RPMI7951 (cell line): ENCODE measurements at regions not wholly inside any gene's neighbourhood (a gene's known extent, or its start where the extent isn't known, plus 50 kb on each side); places are given as distances from the start of the nearest gene placed in this dataset.

ENCODE experiments used
- DNase-seq: peaks from one replicate; pipeline ENCODE4 v3.0.0-alpha.2; 2012; ENCODE audit warnings: low read depth

DNA sequence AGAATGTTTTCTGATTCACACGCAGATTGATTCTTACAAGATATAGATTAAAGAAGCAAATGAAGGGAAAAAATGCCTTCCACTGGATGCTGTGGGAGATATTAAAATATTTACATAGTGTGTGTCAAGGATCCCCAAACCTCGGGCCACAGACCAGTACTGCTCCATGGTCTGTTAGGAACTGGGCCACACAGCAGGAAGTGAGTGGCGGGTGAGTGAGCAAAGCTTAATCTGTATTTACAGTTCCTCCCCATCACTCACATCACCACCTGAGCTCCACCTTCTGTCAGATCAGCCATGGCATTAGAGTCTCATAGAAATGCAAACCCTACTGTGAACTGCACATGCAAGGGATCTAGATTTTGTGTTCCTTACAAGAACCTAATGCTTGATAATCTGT is 552.6 kb upstream of the GOLIM4 start:
- no peak for DNase-seq

DNA sequence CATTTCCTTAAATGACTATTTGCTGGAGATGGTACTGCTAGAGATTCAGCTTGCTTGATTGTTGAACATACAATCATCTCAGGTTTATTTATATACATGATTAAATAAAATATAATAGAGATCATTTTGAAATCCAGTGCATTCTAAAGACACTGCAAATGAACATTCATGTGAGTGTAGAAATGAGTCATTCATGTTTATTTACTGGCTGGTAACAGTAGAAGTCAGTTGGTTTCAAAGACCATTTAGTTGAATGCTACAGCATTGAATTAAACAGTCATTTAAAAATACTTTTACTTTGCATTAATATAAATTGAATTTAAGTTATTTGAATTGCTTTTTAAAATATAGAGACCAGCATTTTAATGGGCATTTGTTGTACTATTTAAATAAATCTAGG is 551.9 kb upstream of the GOLIM4 start:
- no peak for DNase-seq

DNA sequence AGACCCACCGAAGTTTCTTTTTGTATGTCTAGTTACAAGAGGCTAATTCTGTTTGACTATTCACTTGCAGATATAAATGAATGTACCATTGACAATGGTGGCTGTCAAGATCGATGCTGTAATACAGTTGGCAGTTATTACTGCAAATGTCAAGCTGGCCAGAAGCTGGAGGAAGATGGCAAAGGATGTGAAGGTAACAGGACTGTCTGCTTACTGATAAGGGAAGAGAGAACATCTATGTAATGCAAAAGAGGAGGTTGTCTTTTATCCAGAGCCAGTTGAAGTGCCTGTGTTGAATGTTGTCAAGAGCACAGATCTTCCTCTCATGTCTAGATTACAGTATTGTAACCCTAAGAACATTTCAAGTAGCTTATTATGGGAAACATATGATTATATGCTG is 549.5 kb upstream of the GOLIM4 start:
- DNase-seq, result no peak

DNA sequence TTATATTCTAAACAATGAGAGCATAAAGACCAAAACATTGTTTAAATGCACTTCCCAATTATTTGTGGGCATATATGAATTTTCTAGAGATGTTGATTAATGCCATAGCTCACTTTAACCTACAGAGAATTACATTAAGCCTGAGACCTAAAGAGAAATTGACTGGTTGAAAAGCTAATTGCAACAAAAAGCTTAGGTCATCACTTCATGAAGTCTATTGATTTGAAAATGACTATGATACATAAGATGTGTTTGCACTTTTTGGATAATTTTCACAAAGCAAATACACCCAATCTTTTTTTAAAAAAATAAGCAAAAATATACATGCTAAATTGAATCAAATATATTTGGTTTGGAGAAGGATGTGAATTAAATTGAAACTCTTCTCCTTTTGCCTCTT is 532.8 kb upstream of the GOLIM4 start:
- DNase-seq, result no peak

DNA sequence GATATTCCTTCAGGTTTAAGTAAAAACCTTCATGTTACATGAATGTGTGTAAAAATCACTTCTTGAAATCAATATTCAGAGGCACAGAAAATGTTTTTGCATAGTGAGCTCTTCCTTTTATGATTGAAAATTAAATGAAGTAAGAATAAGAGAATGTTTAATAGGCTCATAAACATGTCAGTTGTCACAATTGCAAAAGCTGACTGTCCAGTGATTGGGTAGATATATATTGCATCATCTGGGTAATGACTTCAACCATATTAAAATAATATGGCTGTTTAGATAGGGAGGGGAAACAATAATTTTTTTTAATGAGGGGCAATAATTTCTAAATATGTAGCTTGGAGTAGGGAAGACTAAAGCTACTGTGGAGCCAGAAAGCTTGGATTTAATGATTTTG is 529.8 kb upstream of the GOLIM4 start:
- DNase-seq, result no peak

DNA sequence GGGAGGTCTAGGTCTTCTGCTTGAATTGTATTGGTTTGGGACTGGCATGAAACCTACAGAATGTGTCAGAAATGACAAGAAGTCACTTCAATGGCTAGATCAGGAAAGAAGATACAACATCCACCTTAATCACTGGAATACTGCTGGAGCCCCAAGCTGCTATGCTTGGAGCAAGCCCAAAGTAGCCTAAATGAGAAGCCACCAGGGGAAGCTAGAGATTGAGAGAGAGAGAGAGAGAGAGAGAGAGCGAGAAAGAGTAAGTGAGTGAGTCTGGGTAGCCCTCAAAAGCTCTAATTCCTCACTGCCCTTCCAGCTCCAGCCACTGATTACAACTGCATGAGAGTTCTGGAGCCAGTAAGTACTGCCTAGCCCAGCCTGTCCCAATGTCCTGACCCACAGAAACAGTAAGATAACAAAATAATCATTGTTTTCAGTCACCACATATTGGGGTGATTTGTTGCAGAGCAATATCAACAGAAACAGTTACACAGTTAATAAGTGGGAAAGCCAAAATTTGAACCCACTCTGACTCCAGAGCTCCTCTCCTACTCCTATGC is 529.2 kb upstream of the GOLIM4 start:
- no peak for DNase-seq

DNA sequence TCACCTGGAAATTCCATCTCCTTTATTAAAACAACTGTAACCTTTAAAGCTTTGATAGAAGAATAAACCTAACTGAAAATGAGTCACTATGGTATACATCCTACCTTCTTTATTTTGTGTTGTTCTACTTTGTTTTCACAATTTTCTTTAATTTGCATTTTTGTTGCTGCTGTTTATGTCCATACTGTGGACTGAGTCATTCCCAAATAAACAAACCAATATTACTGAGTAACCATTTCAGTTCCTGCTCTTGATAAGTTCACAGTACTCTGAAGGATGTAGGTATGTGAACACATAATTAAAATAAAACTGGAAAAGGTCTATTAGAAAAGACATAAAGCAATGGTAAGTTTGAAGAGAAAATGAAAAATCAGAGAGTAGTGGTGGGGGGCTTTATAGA is 528.5 kb upstream of the GOLIM4 start:
- DNase-seq, result no peak

DNA sequence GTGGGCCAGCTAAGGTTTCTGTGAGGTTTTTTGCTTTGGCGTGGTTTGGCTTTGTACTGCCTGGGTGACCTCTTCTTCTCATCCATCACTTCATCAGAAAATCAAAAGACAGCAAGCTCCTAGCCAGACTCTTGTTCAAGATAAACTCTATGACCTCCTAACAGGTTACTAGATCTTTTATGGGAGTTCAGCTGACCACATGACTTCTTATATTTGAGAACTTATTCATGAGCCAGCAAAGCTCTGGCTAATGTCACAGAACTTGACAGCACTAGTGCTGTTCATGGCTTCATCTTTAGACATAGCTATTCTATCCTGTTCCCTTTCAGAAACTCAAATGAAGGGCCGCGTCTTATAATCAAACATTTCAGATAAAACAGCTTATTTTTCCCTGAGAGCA is 527.1 kb upstream of the GOLIM4 start:
- no peak for DNase-seq

DNA sequence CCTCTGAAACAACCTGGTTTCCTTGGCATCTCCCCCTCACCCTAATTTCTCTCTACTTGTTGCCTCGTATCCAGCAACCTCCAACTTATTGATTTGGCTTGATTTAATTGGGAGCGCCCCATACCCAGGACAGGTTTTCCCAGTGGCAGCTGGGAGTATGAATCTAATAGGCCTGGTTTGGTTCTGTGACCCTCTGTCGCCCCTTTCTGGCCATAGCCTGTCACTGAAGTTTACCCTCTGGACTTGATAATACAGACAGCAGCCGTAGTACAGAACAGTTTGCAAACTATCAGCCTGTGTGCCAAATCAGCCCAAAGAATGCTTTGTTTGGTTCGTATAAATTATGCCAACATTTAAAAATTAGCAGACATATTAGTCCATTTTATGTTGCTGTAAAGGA is 525.1 kb upstream of the GOLIM4 start:
- DNase-seq, result no peak

DNA sequence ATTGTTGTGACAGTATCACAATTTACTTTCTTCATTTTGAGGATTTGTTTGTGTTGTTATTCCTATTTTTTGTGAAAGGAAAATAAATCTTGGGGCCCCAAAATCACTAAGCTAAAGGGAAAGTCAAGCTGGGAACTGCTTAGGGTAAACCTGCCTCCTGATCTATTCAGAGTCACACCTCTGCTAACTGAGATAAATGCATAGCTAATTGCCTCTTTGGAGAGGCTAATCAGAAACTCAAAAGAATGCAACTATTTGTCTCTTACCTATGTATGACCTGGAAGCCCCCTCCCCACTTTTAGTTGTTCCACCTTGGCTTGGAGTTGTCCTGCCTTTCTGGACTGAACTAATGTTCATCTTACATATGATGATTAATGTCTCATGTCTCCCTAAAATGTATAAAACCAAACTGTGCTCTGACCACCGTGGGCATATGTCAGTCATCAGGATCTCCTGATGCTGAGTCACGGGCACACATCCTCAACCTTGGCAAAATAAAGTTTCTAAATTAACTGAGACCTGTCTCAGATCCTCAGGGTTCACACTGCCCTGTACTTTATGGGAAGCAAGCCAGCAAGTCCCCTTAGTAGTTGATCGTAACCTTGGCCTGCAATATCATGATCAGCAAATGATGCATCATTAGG is 523.2 kb upstream of the GOLIM4 start:
- no peak for DNase-seq

DNA sequence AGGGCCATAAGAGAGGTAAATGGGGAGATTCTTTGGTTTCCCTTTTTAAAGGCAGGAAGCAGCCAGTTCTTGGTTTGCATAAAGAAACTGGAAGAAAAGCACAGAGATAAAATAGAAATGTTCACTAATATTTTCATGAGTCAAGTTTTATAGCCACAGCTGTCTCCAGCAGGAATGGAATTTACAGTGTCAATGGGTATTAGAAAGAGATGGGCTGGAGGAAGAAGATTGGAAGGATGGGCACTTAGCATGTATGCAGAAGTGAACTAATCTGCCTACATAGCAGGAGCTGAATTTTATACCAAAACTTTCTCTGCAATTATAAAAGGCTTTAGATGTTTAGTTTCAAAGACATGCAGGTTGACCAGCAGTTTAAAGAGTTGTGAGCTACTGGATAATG is 521.9 kb upstream of the GOLIM4 start:
- DNase-seq, result no peak

DNA sequence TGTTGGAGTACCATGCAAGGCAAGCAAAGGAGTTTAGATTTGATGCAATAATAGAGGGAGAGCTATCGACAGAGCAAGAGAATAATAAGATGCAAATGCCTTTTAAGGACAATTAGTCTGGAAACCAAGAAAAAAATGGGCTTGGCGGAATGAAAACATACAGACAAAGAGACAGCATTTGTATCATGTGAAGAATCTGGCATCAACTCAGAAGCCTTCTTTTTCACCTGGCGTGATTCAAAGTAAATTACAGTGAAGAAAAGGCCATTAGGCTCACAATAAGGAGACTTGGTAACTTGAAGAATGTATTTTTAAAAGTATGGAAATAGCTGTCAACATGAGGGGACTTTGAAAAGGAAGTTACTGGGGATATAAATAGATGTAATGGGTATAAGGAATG is 521.2 kb upstream of the GOLIM4 start:
- DNase-seq, result no peak

DNA sequence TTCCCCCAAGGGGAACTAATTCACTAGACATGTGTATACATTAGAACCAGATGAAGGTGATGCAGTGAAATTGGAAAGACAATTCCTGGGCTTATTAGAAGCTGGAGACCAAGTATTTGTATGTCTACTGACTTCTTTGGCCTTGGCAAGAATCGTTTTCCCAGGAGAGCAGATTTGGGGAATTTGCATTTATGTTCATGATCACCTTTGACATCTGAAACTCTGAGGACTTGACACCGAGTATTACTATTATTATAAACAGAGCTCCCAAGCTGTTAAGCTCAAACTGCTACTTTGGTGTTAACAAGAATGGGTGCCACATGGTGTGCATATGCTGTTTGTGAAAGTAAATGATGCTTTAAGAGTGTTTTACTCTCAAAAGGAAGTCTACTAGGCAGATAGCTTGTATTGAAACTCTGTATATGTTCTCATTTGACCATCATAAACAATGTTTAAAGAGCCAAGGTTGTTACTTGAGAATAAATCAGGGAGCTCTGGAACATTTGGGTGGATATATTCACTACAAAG is 519.8 kb upstream of the GOLIM4 start:
- DNase-seq, result no peak

DNA sequence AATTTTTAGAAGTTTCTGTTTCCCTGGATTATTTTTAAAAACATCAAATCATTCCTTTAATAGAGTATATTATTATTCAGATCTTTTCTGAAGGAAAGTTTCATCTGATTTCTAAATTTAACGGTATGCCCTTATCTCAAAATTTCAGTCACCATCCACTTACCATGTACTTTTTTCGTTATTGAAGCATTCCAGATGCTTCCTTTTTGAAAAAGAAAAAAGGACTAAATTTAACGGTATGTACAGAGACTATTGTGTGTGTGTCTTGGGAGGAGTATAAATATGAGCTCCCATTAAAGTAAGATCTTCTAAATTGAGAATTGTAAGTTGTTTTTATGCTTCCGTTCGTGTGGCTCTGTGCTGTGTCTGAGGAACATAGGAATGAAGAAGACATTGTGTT is 517.4 kb upstream of the GOLIM4 start:
- no peak for DNase-seq

DNA sequence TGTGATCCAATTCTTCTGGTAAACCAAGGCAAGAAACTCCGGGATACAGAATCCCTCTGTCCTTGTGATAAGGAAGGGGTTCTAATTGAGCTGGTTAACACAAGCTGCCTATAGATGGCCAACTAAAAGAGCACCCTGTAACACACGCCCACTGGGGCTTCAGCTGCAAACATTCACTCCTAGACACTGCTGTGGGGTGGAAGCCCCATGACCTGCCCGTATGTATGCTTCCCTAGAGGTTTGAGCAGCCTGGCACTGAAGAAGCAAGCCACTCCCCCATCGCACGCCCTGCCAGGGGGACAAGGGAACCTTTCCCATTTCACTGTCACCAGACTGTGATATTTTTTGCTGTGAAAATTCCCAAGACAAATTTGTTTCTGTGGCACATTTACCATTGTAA is 516.9 kb upstream of the GOLIM4 start:
- no peak for DNase-seq

DNA sequence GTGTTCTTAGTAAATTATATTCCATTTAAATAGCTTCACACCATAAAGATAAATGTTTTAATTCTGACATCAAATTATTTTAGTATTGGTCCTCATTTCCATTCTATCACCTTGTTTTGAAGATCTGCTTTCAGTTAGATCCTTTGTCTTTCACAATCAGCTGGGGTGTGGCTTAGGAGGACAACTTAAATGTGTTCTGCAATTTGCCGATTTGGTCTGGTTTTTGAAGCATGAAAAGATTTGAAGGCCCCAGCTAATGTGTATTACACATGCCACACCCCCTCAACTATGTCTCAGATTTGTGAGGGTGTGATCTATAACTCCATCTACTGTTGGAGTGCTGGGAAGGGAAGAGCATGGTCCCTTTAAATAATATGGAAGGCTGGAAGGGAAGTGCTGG is 516.1 kb upstream of the GOLIM4 start:
- no peak for DNase-seq

DNA sequence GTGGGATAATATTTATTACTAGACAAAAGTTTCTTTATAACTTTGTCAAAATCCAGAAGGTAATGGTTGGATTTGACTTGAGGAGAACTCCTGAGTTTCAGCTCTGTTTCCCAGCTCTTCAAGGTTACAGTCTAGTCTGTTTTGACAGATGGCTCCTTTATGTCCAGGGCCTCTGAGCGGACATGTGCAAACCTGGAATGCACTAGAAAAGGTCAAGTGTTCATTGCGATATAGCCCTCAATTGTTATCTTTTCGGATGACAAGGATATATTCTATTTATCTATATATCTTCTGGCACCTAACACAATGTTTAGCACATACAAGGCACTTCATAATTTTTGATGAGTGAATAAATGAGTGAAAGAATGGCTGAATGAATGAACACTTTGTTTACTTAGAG is 513.2 kb upstream of the GOLIM4 start:
- DNase-seq, result no peak

DNA sequence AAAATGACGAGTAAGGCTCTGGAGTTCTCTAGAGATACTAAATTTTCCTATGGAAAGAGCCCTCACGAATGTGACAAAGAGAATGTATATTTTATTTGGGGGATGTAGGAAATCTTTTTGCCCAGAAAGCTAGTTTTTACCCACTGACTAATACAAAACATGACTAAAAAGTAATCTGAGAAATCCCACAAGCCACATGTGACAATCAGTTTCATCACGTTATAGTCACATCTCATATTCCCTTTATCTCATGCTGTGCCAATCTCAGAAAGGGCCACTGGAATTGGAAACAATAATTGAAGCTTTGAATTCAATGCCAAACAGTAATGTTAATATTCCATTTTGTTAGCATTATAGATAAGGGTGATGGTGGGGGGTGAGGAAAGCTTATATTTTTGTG is 509.0 kb upstream of the GOLIM4 start:
- no peak for DNase-seq

DNA sequence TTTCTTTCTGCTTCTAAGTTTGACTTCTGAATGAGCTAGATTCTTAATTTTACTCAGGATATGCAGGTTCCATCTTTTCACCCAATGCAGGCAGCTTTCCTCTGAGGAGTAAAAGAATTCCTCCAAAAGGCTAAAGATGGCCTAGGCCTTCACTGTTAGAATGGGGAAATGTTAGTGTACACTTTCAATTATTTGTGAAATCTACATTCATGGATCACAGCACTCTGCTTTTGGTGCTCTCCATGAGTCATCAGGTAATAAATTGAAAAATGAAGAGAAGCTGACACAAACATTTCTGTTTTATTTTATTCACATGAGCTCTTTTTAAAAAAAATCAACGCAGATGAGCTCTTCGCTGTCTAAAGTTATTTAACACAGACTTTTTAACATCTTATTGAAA is 502.5 kb upstream of the GOLIM4 start:
- no peak for DNase-seq

DNA sequence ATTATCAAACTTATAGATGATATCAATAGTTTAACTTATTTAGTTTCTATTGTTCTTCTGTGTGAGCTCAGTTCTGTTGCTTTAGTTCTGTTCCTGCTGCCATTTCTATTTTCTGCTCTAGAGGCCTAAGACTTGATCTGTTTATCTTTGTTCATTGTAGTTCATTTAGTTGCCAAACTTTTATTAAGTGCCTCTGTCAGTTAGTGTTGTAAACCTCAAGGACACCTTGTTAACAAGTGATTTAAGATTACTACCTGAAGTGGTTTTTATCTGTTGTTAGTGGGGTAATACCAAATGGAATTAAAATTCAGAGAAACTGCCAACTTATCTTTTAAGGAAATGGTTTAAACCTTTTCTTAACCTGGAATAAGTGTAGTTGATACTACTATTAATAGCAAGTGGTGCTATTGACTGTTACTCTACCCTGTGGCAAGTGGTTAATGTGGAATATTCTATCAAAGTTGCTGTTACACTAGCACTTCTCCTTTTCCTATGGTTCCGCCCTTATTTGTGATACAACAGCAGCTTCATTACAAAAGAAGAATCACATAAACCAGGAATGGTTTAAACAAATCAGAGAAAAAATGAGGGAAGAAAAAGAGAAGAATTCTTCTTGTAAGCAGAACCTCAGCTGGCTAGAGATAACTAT is 500.6 kb upstream of the GOLIM4 start:
- no peak for DNase-seq

DNA sequence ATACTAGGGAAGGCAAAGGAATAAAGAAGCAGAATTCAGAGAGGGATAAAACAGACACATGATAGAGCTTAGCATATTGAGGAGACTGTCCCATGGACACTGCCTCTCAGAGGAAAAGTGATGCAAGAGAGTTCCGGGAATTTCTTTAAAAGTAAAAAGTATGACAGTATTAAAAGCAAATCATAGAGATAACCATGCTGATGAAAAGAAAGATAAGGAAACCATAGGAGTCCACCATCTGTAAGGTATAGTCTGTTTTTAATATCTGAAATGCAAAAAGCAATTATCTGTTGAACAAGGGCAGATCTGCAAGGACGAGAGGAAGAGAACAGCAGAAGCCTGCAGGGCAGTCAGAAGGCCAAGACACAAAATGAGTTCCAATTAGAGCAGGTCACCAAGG is 495.9 kb upstream of the GOLIM4 start:
- DNase-seq, result no peak

DNA sequence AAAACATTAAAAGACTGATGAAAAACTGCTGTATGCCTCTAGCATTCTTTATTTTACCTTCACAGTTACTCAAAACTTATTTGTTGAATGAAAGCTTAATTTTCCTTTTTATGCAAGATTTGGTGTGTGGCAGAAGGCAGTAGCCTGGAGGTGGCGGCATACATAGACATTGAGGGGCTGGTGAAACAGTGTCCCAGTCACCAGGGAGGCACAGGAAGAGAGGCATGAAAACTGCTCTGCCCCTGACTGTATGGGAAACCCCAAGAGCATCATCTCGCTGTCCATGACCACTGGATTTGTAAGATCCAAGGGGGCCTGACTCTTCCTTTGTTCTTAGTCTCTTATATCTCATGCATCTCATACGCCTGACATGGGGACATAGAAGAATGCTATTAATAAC is 493.7 kb upstream of the GOLIM4 start:
- DNase-seq, result no peak

DNA sequence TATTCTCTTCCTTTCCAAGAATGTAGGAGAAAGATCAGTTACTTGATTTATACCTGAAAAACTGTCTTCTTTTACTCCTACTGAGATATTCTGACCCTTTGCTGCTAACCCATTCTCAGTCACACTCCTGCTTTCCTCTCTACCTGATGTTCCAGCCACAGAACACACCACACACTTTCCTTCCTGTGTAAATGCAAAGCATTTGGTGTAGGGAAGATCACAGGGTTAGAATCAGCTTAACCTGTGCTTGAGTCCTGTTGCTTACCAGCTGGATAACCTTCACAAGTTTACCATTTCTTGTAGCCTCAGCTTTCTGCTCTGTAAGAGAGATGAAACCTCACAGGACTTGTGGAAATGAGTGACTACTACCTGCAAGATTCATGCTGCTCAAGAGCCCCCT is 489.8 kb upstream of the GOLIM4 start:
- no peak for DNase-seq

DNA sequence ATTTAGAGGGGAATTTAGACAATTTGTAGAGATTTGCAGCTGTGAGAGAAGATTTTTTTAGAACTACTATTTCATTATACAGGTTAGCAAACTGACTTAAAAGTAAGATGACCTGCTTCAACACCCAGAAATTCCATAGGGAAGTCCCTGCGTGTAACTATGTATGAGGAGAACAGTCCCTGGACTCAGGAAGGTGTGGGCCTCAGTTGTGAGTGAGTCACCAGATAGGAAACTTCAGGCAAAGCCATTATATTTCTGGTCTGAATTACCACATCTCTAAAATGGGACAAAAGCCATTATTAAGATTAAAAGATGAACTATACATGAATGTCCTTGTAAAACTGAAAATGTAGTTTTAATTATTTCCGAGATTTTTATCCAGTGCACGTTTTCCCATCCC is 488.3 kb upstream of the GOLIM4 start:
- DNase-seq, result no peak
